ELR (cell line): ENCODE measurements at regions not wholly inside any gene's neighbourhood (a gene's known extent, or its start where the extent isn't known, plus 50 kb on each side); places are given as distances from the start of the nearest gene placed in this dataset.

ENCODE experiments used
- DNase-seq: peaks from one replicate; pipeline ENCODE4 v3.0.0-alpha.2; 2015; ENCODE audit warnings: low read depth

GRCh38 chr1:167145965-167146364 is 52.1 kb downstream of the STYXL2 start:
- no peak for DNase-seq

- no peak for DNase-seq
Measured at GRCh38 chr1:167146903-167147539, 53.1 kb downstream of the STYXL2 start.

GRCh38 chr1:167148421-167148820 is 54.5 kb downstream of the STYXL2 start:
- no peak for DNase-seq

- DNase-seq: no peak
Measured at GRCh38 chr1:167149793-167150491, 56.1 kb downstream of the STYXL2 start.

GRCh38 chr1:167150492-167150833 is 56.6 kb downstream of the STYXL2 start:
- no peak for DNase-seq

- no peak for DNase-seq
Measured at GRCh38 chr1:167152192-167152876, 58.5 kb downstream of the STYXL2 start.

GRCh38 chr1:167156466-167156865 is 62.6 kb downstream of the STYXL2 start:
- no peak for DNase-seq

GRCh38 chr1:167157114-167157513 is 63.2 kb downstream of the STYXL2 start:
- no peak for DNase-seq

GRCh38 chr1:167158111-167158812 is 62.4 kb upstream of the POU2F1 start:
- no peak for DNase-seq

- DNase-seq: no peak
Measured at GRCh38 chr1:167158813-167159275, 61.8 kb upstream of the POU2F1 start.

- DNase-seq: no peak
Measured at GRCh38 chr1:167159782-167160181, 60.9 kb upstream of the POU2F1 start.

- DNase-seq: peak; percentile 49
Measured at GRCh38 chr1:167161242-167161641, 59.4 kb upstream of the POU2F1 start.

- DNase-seq: no peak
Measured at GRCh38 chr1:167161762-167162161, 58.9 kb upstream of the POU2F1 start.

- DNase-seq: no peak
Measured at GRCh38 chr1:167165219-167165618, 55.5 kb upstream of the POU2F1 start.

GRCh38 chr1:167165948-167166689 is 54.6 kb upstream of the POU2F1 start:
- peak; percentile 19 for DNase-seq

- no peak for DNase-seq
Measured at GRCh38 chr1:167166690-167167075, 54.0 kb upstream of the POU2F1 start.

- DNase-seq: no peak
Measured at GRCh38 chr1:167168424-167168823, 52.3 kb upstream of the POU2F1 start.

GRCh38 chr1:167169642-167170041 is 51.0 kb upstream of the POU2F1 start:
- DNase-seq: no peak
